Activated CD8-positive, alpha-beta memory T cell treated with anti-CD3 and anti-CD28 coated beads for 24 hours (primary cell): ENCODE measurements at regions not wholly inside any gene's neighbourhood (a gene's known extent, or its start where the extent isn't known, plus 50 kb on each side); places are given as distances from the start of the nearest gene placed in this dataset.
"Not testable (repeated sequence)": the region's sequence is repeated elsewhere in the genome, so short reads cannot be mapped to it uniquely, and the experiment has no call there.

Experiments
- DNase-seq: peaks from one replicate; pipeline ENCODE4 v3.0.0-alpha.2; 2020

DNA sequence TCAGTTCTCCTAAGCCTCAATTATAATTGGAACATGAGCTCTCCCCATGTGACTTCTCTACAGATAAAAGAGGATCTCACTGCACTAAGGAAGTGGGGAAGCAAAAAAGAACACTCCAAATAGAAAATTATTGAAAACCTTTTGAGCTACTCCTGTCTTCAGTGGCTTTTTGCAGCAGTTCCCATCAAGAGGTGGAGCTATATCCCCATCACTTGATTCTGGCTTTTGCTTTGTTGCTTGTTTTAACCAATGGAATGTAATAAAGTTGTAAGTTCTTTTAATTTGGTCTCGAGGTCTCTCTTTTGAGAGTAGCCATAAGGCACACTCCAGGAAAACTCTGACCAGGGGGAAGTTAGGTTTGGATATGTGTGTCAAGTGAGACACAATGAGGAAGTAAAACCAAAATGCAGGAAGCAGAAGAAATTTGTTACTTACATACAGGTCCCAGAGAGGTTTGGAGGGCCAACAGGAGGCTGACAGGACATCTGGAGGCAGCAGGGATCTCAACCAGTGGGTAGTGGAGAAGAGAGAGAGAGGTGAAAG, 569.4 kb downstream of the HTR7 start:
- no peak for DNase-seq

- DNase-seq, result no peak
These were observed 568.8 kb downstream of the HTR7 start for GRCh38 chr10:90289037-90289436.

- no peak for DNase-seq
These were observed 564.2 kb downstream of the HTR7 start for GRCh38 chr10:90293616-90294015.

- DNase-seq, result not testable (repeated sequence)
These were observed 562.9 kb downstream of the HTR7 start for GRCh38 chr10:90294821-90295540.

DNA sequence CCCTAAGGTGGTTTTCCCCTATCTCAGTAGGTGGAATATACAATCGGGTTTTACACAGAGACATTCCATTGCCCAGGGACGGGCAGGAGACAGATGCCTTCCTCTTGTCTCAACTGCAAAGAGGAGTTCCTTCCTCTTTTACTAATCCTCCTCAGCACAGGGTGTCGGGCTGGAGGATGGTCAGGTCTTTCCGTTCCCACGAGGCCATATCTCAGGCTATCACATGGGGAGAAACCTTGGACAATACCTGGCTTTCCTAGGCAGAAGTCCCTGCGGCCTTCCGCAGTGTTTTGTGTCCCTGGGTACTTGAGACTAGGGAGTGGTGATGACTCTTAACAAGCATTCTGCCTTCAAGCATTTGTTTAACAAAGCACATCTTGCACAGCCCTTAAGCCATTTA, 555.8 kb downstream of the HTR7 start:
- DNase-seq, result not testable (repeated sequence)

GRCh38 chr10:90302758-90303481, 554.9 kb downstream of the HTR7 start:
- DNase-seq, result no peak

- no peak for DNase-seq
These were observed 553.3 kb downstream of the HTR7 start for GRCh38 chr10:90304533-90304932.

DNA sequence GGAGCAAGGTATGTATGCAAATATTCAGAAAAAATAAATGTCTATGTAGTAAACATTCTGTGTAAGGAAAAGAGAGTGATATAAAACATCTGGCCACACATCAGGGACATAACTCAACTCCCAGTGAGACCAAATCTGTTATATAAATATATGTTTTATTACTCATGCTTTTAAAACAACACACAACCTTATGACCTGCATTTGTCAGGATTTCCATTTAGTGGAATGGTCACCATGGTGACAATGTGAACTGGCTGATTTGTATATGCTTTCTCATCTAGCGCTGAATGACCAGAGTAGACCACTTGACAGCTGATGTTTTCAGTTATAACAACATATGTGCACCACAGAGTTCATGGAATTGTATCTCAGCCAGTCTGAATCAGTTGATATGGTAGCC, 551.7 kb downstream of the HTR7 start:
- no peak for DNase-seq

DNA sequence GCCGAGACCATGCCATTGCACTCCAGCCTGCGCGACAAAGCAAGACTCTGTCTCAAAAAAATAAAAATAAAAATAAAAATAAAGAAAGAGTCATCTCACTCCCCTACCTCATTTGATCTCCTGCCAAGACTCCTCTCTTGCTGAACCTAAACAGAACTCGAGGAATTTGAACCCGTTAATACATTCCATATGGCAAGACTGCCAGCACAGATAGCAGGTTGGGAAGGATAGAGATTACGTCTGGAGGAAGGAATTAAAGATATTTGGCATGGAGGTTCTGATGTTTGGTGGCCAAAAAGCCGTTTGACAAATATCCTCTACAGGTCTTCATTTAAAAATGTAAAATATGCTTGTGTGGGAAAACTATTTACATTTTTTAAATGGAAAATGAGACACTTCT, 549.6 kb downstream of the HTR7 start:
- no peak for DNase-seq

DNA sequence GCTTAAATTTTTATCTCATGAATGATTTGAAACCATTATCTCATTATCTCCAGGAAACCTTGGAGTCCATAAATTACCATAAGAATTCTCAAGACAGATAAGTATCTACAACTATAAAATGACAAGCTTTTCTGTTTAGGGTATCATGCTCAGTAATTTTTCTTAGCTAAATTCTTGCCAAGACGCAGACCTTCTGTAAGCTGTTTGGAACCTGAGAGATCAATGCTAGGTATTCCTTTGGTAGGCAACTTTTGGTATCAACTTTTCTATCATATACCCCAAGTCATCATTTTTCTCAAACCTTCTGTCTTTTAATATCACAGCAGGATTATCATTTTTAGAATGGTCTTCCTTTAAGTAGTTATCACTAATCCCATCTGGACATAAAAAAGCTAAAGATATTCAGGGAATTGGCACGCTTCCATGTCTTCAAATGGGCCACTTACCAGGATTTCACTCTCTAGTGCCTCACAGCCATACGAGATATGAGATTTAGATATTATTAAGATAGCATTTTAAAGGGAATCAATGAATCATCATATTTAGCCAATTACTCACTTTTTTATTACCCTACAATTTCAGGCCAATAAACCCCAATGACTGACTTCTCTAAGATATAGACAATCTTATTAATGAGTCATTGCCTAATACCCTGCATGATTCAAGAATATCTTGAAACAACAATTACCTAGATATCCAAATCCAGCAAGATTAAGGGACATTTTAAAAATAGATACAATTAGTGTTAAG, 544.1 kb downstream of the HTR7 start:
- no peak for DNase-seq

DNA sequence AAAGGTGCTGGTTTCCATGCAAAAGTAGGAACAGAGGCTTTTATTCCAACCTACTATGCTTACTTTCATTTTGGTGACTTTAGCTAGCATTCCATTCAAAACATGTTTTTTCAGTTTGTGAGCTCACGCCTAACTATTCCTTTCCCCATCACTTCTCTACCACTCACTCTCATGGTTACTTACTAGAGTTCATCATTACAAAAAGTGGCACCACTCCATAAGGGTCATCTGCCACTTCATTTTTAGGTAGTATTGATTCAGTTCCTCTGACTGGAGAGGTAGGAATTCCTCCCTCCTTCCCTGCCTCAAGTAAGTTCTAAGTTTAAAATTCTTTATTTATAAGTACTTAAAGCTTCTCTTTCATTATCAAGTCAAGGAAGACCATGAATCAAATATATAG, 543.1 kb downstream of the HTR7 start:
- DNase-seq, result no peak

- no peak for DNase-seq
These were observed 540.7 kb downstream of the HTR7 start for GRCh38 chr10:90317172-90317571.

GRCh38 chr10:90318659-90319058, 539.2 kb downstream of the HTR7 start:
- no peak for DNase-seq

GRCh38 chr10:90319188-90319914, 538.5 kb downstream of the HTR7 start:
- no peak for DNase-seq

DNA sequence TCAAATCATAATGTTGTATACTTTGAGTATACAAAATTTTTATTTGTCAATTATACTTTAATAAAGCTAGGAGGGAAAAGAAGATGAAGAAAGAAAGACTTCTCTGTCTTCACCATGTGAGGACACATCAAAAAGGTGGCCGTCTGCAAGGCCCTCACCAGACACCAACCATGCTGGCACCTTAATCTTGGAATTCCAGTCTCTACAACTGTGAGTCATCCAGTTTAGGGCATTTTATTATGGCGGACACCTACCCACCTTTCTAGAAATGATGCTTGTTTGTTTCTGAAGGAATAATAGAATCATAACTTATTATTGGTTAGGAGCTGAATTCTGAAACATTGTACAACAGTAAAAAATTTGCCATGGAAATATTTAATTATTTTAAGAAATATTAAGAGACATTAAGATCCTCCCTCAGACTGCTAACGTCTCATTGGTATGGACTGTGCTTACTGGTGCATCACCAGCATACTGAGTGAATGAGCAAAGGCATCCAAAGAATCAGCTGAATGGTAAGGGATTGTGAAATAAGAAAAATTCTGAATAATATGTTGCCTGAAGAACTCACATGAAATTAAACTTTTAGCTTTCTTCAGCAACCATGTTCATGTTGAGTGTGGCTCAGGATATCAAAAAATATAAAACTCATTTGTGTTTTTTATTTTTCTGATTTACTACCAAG, 536.6 kb downstream of the HTR7 start:
- DNase-seq, result no peak

DNA sequence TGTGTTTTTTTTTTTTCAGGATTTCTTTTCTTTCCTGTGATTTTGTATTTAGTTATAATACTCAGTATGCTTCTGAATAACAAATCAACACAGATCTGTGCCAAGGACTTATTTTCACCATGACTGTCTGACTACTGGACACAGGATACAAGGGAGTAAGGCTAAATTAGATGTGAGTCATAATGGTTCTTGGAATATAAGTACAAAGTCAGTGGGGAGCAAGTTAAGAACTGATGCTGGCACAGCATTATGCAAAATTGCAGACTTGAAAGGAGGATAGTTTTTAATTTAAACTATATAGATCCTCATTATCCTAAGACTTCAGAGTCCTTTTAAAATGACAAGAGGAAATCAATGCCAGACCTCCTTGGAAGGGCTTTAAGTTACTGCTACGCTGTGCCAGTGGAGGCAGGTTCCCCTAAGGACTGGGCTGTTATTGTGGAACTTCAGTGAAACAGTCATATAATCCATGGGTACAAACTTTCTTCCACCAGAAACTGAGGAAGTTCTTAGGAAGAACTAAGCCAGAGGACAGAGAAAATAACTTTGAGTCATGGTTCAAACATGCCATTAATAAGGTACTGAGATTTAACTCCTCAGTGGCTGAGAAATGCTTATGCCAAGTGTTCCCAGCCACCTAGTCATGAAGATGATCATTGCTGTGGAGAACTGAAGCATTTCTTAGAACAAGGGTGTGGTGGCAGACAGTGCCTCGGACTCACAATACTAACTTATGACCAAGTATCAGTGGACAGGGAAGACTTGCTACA, 531.2 kb downstream of the HTR7 start:
- no peak for DNase-seq

DNA sequence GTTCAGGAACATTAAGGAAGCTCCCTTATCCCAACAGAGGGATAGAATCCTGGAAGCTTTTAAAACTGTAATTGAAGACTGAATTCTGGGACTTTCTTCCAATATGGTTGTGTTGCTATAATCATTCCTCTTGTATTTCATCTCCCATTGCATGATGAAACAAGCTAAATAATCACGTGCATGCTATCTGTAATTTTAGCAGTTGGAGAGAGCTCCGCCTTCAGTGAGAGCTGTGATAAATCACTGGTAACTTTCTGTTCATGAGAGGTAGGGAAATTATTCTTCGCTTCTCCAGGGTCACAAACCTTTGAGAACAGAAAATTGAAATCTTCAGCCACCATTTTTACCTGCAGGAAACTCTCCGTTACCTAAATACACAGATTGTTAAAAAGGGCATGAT, 530.2 kb downstream of the HTR7 start:
- DNase-seq, result no peak

- DNase-seq, result no peak
These were observed 529.4 kb downstream of the HTR7 start for GRCh38 chr10:90328459-90328858.

DNA sequence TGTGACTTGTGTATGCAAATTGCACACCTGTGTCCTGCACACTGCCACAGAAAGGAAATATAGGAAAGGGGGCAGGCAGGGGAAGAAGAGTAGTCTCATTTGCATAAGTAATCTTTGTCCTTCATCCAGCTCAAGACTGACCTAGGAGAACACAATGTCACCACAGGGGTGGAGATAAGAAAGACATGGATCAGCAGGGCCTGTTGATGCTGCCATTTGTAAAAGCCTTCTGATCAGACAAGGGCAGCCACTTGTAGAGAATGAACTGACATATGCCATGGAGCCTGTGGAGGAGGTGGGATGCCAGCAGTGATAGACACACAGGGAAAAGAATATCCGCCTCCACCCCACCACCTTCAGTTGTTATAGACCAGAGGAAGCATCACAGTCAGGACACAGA, 528.9 kb downstream of the HTR7 start:
- DNase-seq, result no peak

DNA sequence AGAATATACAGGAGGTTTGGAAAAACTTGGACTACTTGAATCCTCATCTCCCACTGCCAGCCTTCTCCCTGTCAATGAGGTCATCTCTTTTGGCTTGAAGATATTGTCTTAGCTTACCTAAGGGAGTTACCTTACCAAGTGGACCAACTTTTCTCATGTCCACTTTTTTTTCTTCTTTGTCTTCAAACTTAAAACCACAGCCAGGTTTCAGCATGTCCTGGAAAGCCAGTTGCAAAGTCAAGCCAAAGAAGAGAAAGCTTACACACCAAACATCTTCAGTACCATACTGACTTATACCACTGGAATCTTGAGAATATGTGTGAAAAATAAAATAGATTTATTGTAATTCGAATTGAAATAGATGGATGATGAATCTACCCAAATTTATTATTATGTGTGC, 520.5 kb downstream of the HTR7 start:
- no peak for DNase-seq

- no peak for DNase-seq
These were observed 515.4 kb downstream of the HTR7 start for GRCh38 chr10:90342480-90342879.

DNA sequence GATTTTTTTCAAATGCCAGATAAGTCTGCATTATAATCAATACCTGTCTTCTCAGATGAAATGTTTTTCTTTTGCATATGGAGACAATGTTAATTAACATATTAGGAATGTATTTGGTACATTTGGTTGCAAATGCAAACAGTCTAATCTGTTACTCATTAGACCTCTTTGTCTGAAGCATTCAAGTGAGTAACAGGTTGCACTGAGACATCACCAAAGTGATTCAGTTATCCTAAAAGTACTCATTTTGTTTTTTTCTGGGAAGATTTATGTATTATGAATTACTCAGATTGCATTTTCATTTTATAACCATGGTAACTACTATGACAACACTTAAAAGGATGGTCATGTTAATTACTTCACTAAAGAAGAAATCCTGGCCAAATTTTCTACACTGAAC, 513.6 kb downstream of the HTR7 start:
- DNase-seq, result no peak
